NOMO-1 treated with DMSO at 0.1 percent for 48 hours (cell line): ENCODE measurements at regions not wholly inside any gene's neighbourhood (a gene's known extent, or its start where the extent isn't known, plus 50 kb on each side); places are given as distances from the start of the nearest gene placed in this dataset.
"Not testable (repeated sequence)": the region's sequence is repeated elsewhere in the genome, so short reads cannot be mapped to it uniquely, and the experiment has no call there.

Source experiments
- DNase-seq: peaks from one replicate; lab custom pipeline; 2025; ENCODE audit not compliant: unreplicated experiment; lab: John Stamatoyannopoulos, UW

GRCh38 chr16:63216696-63217423 lies 1180.6 kb upstream of the CDH8 start:
- DNase-seq, result no peak

- DNase-seq, result no peak
Measured at GRCh38 chr16:63201851-63202250, 1165.6 kb upstream of the CDH8 start.

- DNase-seq, result no peak
Measured at GRCh38 chr16:63200940-63201339, 1164.7 kb upstream of the CDH8 start.

- no peak for DNase-seq
Measured at GRCh38 chr16:63195336-63195735, 1159.1 kb upstream of the CDH8 start.

GRCh38 chr16:63192980-63193379 lies 1156.7 kb upstream of the CDH8 start:
- DNase-seq, result no peak

GRCh38 chr16:63188086-63188771 lies 1152.0 kb upstream of the CDH8 start:
- no peak for DNase-seq

- DNase-seq, result no peak
Measured at GRCh38 chr16:63187638-63188037, 1151.4 kb upstream of the CDH8 start.

- DNase-seq, result no peak
Measured at GRCh38 chr16:63185235-63185780, 1149.1 kb upstream of the CDH8 start.

- no peak for DNase-seq
Measured at GRCh38 chr16:63183743-63184142, 1147.5 kb upstream of the CDH8 start.

- no peak for DNase-seq
Measured at GRCh38 chr16:63175313-63175712, 1139.1 kb upstream of the CDH8 start.

GRCh38 chr16:63174801-63175200 lies 1138.6 kb upstream of the CDH8 start:
- DNase-seq, result no peak

GRCh38 chr16:63171545-63171944 lies 1135.3 kb upstream of the CDH8 start:
- DNase-seq, result no peak

GRCh38 chr16:63169100-63169499 lies 1132.9 kb upstream of the CDH8 start:
- no peak for DNase-seq

GRCh38 chr16:63157818-63158217 lies 1121.6 kb upstream of the CDH8 start:
- DNase-seq, result no peak

GRCh38 chr16:63146251-63146650 lies 1110.0 kb upstream of the CDH8 start:
- DNase-seq, result no peak

- DNase-seq, result no peak
Measured at GRCh38 chr16:63145411-63145810, 1109.2 kb upstream of the CDH8 start.

GRCh38 chr16:63135069-63135468 lies 1098.8 kb upstream of the CDH8 start:
- DNase-seq, result no peak

GRCh38 chr16:63131503-63131902 lies 1095.3 kb upstream of the CDH8 start:
- no peak for DNase-seq

GRCh38 chr16:63130942-63131341 lies 1094.7 kb upstream of the CDH8 start:
- no peak for DNase-seq

GRCh38 chr16:63129411-63130125 lies 1093.3 kb upstream of the CDH8 start:
- DNase-seq, result no peak

- not testable (repeated sequence) for DNase-seq
Measured at GRCh38 chr16:63119905-63120304, 1083.7 kb upstream of the CDH8 start.

- DNase-seq, result no peak
Measured at GRCh38 chr16:63100082-63100481, 1063.8 kb upstream of the CDH8 start.
